ENCODE measurements at regions not wholly inside any gene's neighbourhood (a gene's known extent, or its start where the extent isn't known, plus 50 kb on each side); places are given as distances from the start of the nearest gene placed in this dataset.

DNA sequence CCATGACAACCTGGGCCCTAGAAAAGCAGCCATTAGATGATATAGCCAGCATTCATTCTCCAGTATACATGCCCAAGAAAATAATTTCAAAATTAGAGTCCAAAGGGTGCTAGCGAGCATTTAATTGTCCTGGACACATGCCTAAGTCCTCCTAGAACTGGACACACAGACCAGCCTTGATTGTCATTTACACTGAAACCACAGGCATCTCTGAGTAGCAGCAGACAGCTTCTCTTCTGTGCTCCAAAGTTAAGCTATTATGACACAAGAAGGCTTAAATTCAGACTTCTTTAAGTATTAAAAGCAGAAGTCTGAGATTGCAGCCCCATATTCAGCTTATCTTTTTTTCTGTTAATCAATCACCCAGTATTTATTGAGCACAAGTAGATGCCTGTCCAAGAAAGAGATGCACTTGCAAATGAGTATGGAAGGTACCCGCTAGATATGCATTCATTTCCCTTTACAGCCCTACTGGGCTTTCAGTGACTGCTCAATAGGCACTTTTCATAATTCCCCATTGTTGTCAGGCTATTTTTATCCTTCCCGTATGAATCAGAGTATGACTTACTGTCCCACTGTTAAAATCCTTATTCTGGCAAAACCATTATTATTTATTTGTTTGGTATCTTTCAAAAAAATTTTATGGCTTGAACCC, 374.1 kb downstream of the FBXW7 start:
- TF ChIP-seq CTCF (IDR thresholded peaks at IDR 0.05), result no peak
- TF ChIP-seq EZH2phosphoT487 (IDR thresholded peaks at IDR 0.05), result no peak
